Astrocyte (in vitro differentiated cells and primary cell): ENCODE measurements at regions not wholly inside any gene's neighbourhood (a gene's known extent, or its start where the extent isn't known, plus 50 kb on each side); places are given as distances from the start of the nearest gene placed in this dataset.

Source experiments
- CTCF ChIP-seq: IDR thresholded peaks from 2 replicates; pipeline ENCODE4 v1.5.1; 2011; ENCODE audit warnings: low read depth, mild to moderate bottlenecking, inconsistent platforms, low read length, moderate library complexity; ENCODE audit not compliant: insufficient read depth
- EZH2 ChIP-seq: IDR thresholded peaks from 2 replicates; pipeline ENCODE4 v1.6.1; 2012; ENCODE audit warnings: mild to moderate bottlenecking, low read length, inconsistent platforms; ENCODE audit not compliant: insufficient read depth

- TF ChIP-seq CTCF: no peak
- TF ChIP-seq EZH2: no peak
These were observed 159.5 kb upstream of the POU2AF2 start for GRCh38 chr11:111086058-111086457.
